ENCODE measurements at regions not wholly inside any gene's neighbourhood (a gene's known extent, or its start where the extent isn't known, plus 50 kb on each side); places are given as distances from the start of the nearest gene placed in this dataset.

GRCh38 chr3:13227315-13228165 lies 154.3 kb upstream of the IQSEC1 start:
- WGBS, 2 donors, result 76 to 80% methylated on average over 21 to 23 of the region's 23 CpGs
- Histone ChIP-seq H3K4me1 (no peaks in the 10 kb centered on the region), H3K27ac (no peak overlapping the region), H3K9me3 (no peaks in the 10 kb centered on the region), H3K27me3 (no peaks in the 10 kb centered on the region), H3K36me3 (no peaks in the 10 kb centered on the region), H3K4me3 (no peak overlapping the region)
- no peak for DNase-seq (ENCODE audit: low spot score in 2 of 2)
- no peak for TF ChIP-seq EP300 (IDR thresholded peaks at IDR 0.05)
- TF ChIP-seq, protein P1, sequence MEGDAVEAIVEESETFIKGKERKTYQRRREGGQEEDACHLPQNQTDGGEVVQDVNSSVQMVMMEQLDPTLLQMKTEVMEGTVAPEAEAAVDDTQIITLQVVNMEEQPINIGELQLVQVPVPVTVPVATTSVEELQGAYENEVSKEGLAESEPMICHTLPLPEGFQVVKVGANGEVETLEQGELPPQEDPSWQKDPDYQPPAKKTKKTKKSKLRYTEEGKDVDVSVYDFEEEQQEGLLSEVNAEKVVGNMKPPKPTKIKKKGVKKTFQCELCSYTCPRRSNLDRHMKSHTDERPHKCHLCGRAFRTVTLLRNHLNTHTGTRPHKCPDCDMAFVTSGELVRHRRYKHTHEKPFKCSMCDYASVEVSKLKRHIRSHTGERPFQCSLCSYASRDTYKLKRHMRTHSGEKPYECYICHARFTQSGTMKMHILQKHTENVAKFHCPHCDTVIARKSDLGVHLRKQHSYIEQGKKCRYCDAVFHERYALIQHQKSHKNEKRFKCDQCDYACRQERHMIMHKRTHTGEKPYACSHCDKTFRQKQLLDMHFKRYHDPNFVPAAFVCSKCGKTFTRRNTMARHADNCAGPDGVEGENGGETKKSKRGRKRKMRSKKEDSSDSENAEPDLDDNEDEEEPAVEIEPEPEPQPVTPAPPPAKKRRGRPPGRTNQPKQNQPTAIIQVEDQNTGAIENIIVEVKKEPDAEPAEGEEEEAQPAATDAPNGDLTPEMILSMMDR (IDR thresholded peaks at IDR 0.05), result no peak
- TF ChIP-seq POLR2A (IDR thresholded peaks at IDR 0.05), result no peak

- H3K4me3 ChIP-seq, result no peak overlapping the region
- no peak for DNase-seq (ENCODE audit: low spot score in 2 of 2)
- H3K9me3 ChIP-seq, result no peaks in the 10 kb centered on the region
- WGBS, 2 donors, result 48 to 69% methylated on average over 4 of the region's 4 CpGs
- no peaks in the 10 kb centered on the region for H3K4me1 ChIP-seq
- TF ChIP-seq POLR2A (IDR thresholded peaks at IDR 0.05) (no peak), EP300 (IDR thresholded peaks at IDR 0.05) (no peak)
- TF ChIP-seq, protein P1 (IDR thresholded peaks at IDR 0.05), result no peak
- no peak overlapping the region for H3K27ac ChIP-seq
- H3K27me3 ChIP-seq, result no peaks in the 10 kb centered on the region
- no peaks in the 10 kb centered on the region for H3K36me3 ChIP-seq
These were observed 151.7 kb upstream of the IQSEC1 start for GRCh38 chr3:13224967-13225366.

GRCh38 chr3:13223574-13224237 lies 150.5 kb upstream of the IQSEC1 start:
- H3K27ac ChIP-seq, result no peak overlapping the region
- DNase-seq (ENCODE audit: low spot score in 2 of 2), result no peak
- no peaks in the 10 kb centered on the region for H3K9me3 ChIP-seq
- H3K36me3 ChIP-seq, result no peaks in the 10 kb centered on the region
- 70 to 72% methylated on average over 17 of the region's 17 CpGs for WGBS, 2 donors
- no peak for TF ChIP-seq EP300 (IDR thresholded peaks at IDR 0.05)
- TF ChIP-seq, protein P1 (IDR thresholded peaks at IDR 0.05), result no peak
- no peak overlapping the region for H3K4me3 ChIP-seq
- H3K4me1 ChIP-seq, result no peaks in the 10 kb centered on the region
- no peaks in the 10 kb centered on the region for H3K27me3 ChIP-seq

GRCh38 chr3:13222891-13223573 lies 149.8 kb upstream of the IQSEC1 start:
- WGBS, 2 donors, result 80 to 88% methylated on average over 10 of the region's 10 CpGs
- Histone ChIP-seq H3K4me1 (no peaks in the 10 kb centered on the region), H3K36me3 (no peaks in the 10 kb centered on the region), H3K27me3 (no peaks in the 10 kb centered on the region), H3K27ac (no peak overlapping the region), H3K9me3 (no peaks in the 10 kb centered on the region), H3K4me3 (no peak overlapping the region)
- TF ChIP-seq EP300 (IDR thresholded peaks at IDR 0.05) (no peak), POLR2A (IDR thresholded peaks at IDR 0.05) (no peak)
- TF ChIP-seq, protein P1 (IDR thresholded peaks at IDR 0.05), result no peak
- no peak for DNase-seq (ENCODE audit: low spot score in 2 of 2)

GRCh38 chr3:13222131-13222530 lies 148.9 kb upstream of the IQSEC1 start:
- H3K27me3 ChIP-seq, result no peaks in the 10 kb centered on the region
- H3K27ac ChIP-seq, result no peak overlapping the region
- H3K36me3 ChIP-seq, result no peaks in the 10 kb centered on the region
- H3K9me3 ChIP-seq, result no peaks in the 10 kb centered on the region
- 78 to 81% methylated on average over 9 of the region's 9 CpGs for WGBS, 2 donors
- no peak overlapping the region for H3K4me3 ChIP-seq
- no peak for DNase-seq (ENCODE audit: low spot score in 2 of 2)
- TF ChIP-seq, protein P1 (IDR thresholded peaks at IDR 0.05), result no peak
- TF ChIP-seq POLR2A (IDR thresholded peaks at IDR 0.05) (no peak), EP300 (IDR thresholded peaks at IDR 0.05) (no peak)
- H3K4me1 ChIP-seq, result no peaks in the 10 kb centered on the region
